Smooth muscle cell (in vitro differentiated cells): ENCODE measurements at regions not wholly inside any gene's neighbourhood (a gene's known extent, or its start where the extent isn't known, plus 50 kb on each side); places are given as distances from the start of the nearest gene placed in this dataset.

Source experiments
- DNase-seq: peaks from one replicate; lab custom pipeline; 2025; ENCODE audit not compliant: unreplicated experiment; lab: John Stamatoyannopoulos, UW
- H2AFZ ChIP-seq: fragments of 200-600 bp; sonication (generic); 2 replicates; pipeline ENCODE4 v1.6.0; 2016; ENCODE audit warnings: antibody characterized with exemption, low read depth, mild to moderate bottlenecking
- H3F3A ChIP-seq: fragments of 200-600 bp; sonication (generic); 2 replicates; pipeline ENCODE4 v1.6.0; 2017; ENCODE audit warnings: antibody characterized with exemption, low read depth
- H3K27ac ChIP-seq: fragments of 200-600 bp; sonication (generic); 2 replicates; pipeline ENCODE4 v1.5.1; 2016; ENCODE audit warnings: low read depth, mild to moderate bottlenecking
- H3K27me3 ChIP-seq: fragments of 200-600 bp; sonication (generic); 2 replicates; pipeline ENCODE4 v1.6.1; 2016; ENCODE audit warnings: low read depth, mild to moderate bottlenecking
- H3K36me3 ChIP-seq: fragments of 200-600 bp; sonication (generic); 2 replicates; pipeline ENCODE4 v1.5.1; 2016; ENCODE audit warnings: low read depth
- H3K4me1 ChIP-seq: fragments of 200-600 bp; sonication (generic); 2 replicates; pipeline ENCODE4 v1.5.1; 2016; ENCODE audit warnings: low read depth
- H3K4me2 ChIP-seq: fragments of 200-600 bp; sonication (generic); 2 replicates; pipeline ENCODE4 v1.6.0; 2016; ENCODE audit warnings: mild to moderate bottlenecking
- H3K4me3 ChIP-seq: fragments of 200-600 bp; sonication (generic); 2 replicates; pipeline ENCODE4 v1.5.1; 2016; ENCODE audit warnings: mild to moderate bottlenecking
- H3K79me2 ChIP-seq: fragments of 200-600 bp; sonication (generic); 2 replicates; pipeline ENCODE4 v1.6.0; 2016; ENCODE audit warnings: low read depth, mild to moderate bottlenecking
- H3K9ac ChIP-seq: fragments of 200-600 bp; sonication (generic); 2 replicates; pipeline ENCODE4 v1.6.0; 2016; ENCODE audit warnings: low read depth
- H3K9me3 ChIP-seq: fragments of 200-600 bp; sonication (generic); replicated peaks from 2 replicates; pipeline ENCODE4 v1.5.1; 2016; ENCODE audit warnings: low read depth
- H4K20me1 ChIP-seq: fragments of 200-600 bp; sonication (generic); 2 replicates; pipeline ENCODE4 v1.6.0; 2016; ENCODE audit warnings: low read depth
- CTCF ChIP-seq: fragments of 200-600 bp; sonication (generic); IDR thresholded peaks from 2 replicates; pipeline ENCODE4 v1.5.1; 2017; ENCODE audit warnings: borderline replicate concordance, mild to moderate bottlenecking, antibody characterized with exemption; ENCODE audit not compliant: insufficient read depth, poor library complexity, severe bottlenecking
- WGBS: methylation state at CpG from one replicate; pipeline ENCODE4 v1.1.7; 2016; ENCODE audit warnings: low lambda C conversion rate; 5-methylcytosine and 5-hydroxymethylcytosine counted together

- DNase-seq = no peak
- no peaks in the 10 kb centered on the region for H4K20me1 ChIP-seq
- H3K27ac ChIP-seq = no peak overlapping the region
- H3F3A ChIP-seq = no peaks in the 10 kb centered on the region
- peak overlapping the region; percentile 19 for H2AFZ ChIP-seq
- H3K27me3 ChIP-seq = no peaks in the 10 kb centered on the region
- no peaks in the 10 kb centered on the region for H3K79me2 ChIP-seq
- 86% methylated on average over 9 of the region's 9 CpGs for WGBS
- no peaks in the 10 kb centered on the region for H3K9me3 ChIP-seq
- H3K4me2 ChIP-seq = no peak overlapping the region
- no peak overlapping the region for H3K9ac ChIP-seq
- peaks cover 23% of the 10 kb centered on the region for H3K4me1 ChIP-seq
- H3K36me3 ChIP-seq = no peaks in the 10 kb centered on the region
- no peak overlapping the region for H3K4me3 ChIP-seq
- TF ChIP-seq CTCF = no peak
Observed at GRCh38 chr1:99533909-99534637, 111.8 kb upstream of the PALMD start.

GRCh38 chr1:99534638-99534930 is 111.3 kb upstream of the PALMD start:
- WGBS = 92% methylated on average over 1 of the region's 1 CpG
- no peak overlapping the region for H3K9ac ChIP-seq

GRCh38 chr1:99535470-99536164 is 110.3 kb upstream of the PALMD start:
- H3K4me3 ChIP-seq = no peak overlapping the region
- peaks cover 23% of the 10 kb centered on the region for H3K4me1 ChIP-seq
- WGBS = 95% methylated on average over 7 of the region's 7 CpGs
- no peaks in the 10 kb centered on the region for H3K27me3 ChIP-seq
- no peaks in the 10 kb centered on the region for H4K20me1 ChIP-seq
- no peak overlapping the region for H3K9ac ChIP-seq
- H3F3A ChIP-seq = no peaks in the 10 kb centered on the region
- H3K9me3 ChIP-seq = no peaks in the 10 kb centered on the region
- no peak for TF ChIP-seq CTCF
- no peak overlapping the region for H2AFZ ChIP-seq
- no peaks in the 10 kb centered on the region for H3K79me2 ChIP-seq
- no peak for DNase-seq
- no peaks in the 10 kb centered on the region for H3K36me3 ChIP-seq
- H3K4me2 ChIP-seq = no peak overlapping the region
- no peak overlapping the region for H3K27ac ChIP-seq

More at GRCh38 chr1:99534638-99534930, 111.3 kb upstream of the PALMD start:
- H3K9me3 ChIP-seq = no peaks in the 10 kb centered on the region
- TF ChIP-seq CTCF = no peak
- no peaks in the 10 kb centered on the region for H3K36me3 ChIP-seq
- peaks cover 23% of the 10 kb centered on the region for H3K4me1 ChIP-seq
- H3K79me2 ChIP-seq = no peaks in the 10 kb centered on the region
- no peak overlapping the region for H3K4me2 ChIP-seq
- peak overlapping the region; percentile 19 for H2AFZ ChIP-seq
- H3K27ac ChIP-seq = no peak overlapping the region
- DNase-seq = no peak
- no peaks in the 10 kb centered on the region for H3F3A ChIP-seq
- H4K20me1 ChIP-seq = no peaks in the 10 kb centered on the region
- H3K27me3 ChIP-seq = no peaks in the 10 kb centered on the region
- no peak overlapping the region for H3K4me3 ChIP-seq
